Dendritic cell treated with granulocyte-macrophage colony-stimulating factor and Interleukin-4, amounts not matched to agents 40 ng/mL and 50 ng/mL, for 4 days (primary cell): ENCODE measurements at regions not wholly inside any gene's neighbourhood (a gene's known extent, or its start where the extent isn't known, plus 50 kb on each side); places are given as distances from the start of the nearest gene placed in this dataset.

ENCODE experiments used
- H3K27ac Mint-ChIP-seq: one replicate; pipeline ENCODE4 v1.8.0; 2022; ENCODE audit warnings: mild to moderate bottlenecking, mixed read lengths
- H3K27me3 Mint-ChIP-seq: one replicate; pipeline ENCODE4 v1.8.0; 2022; ENCODE audit warnings: mild to moderate bottlenecking, mixed read lengths
- H3K36me3 Mint-ChIP-seq: one replicate; pipeline ENCODE4 v1.8.0; 2022; ENCODE audit warnings: low read depth, mixed read lengths
- H3K4me1 Mint-ChIP-seq: one replicate; pipeline ENCODE4 v1.8.0; 2022; ENCODE audit warnings: low read depth, mixed read lengths
- H3K4me3 Mint-ChIP-seq: one replicate; pipeline ENCODE4 v1.8.0; 2022; ENCODE audit warnings: mild to moderate bottlenecking, moderate library complexity, mixed read lengths
- H3K9me3 Mint-ChIP-seq: one replicate; pipeline ENCODE4 v1.8.0; 2022; ENCODE audit warnings: mixed read lengths
- intact Hi-C: fragments of 100-400 bp; cut with micrococcal nuclease; formaldehyde crosslinking; loops from one replicate; pipeline ENCODE4 v1.15.0; 2022

DNA sequence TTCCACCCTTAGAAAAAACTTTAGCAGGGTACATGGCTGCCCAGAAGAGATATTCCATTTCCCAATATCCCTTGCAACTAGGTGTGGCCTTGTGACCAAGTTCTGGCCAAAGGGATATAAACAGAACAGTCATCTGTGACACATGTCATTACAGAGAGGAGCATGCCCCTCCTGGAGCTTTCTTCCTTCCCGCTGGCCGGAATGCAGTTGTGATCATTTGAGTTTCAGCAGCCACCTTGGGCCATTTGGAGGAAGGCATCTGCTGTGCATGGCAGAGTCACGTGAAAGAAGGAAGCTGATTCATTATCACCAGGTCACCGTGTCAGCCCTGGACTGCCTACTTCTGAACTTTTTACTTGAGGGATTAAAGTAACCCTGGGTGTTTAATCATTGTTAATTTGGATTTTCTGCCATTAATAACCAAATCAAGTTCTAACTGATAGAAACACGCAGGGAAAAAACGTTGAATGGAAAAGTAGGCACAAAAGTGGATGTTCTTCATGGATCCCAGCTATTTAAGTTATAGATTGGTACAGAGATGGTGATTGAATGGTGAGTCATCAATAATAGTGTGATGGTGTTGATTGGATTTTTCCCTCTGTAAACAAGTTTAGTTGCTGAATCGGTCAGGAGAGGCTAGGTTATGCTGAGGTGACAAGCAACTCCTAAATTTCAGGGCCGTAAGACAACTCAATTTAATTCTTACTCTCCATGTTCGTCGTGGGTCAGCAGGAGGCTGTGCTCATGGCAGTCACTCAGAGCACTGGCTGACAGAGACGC is 80.7 kb upstream of the CCDC167 start:
- Mint-ChIP-seq H3K4me1 (peaks cover 18% of the 10 kb centered on the region), H3K36me3 (no peaks in the 10 kb centered on the region), H3K9me3 (no peaks in the 10 kb centered on the region), H3K27me3 (peaks cover 25% of the 10 kb centered on the region), H3K4me3 (no peak overlapping the region), H3K27ac (no peak overlapping the region)
- intact Hi-C loops = no loop called here

DNA sequence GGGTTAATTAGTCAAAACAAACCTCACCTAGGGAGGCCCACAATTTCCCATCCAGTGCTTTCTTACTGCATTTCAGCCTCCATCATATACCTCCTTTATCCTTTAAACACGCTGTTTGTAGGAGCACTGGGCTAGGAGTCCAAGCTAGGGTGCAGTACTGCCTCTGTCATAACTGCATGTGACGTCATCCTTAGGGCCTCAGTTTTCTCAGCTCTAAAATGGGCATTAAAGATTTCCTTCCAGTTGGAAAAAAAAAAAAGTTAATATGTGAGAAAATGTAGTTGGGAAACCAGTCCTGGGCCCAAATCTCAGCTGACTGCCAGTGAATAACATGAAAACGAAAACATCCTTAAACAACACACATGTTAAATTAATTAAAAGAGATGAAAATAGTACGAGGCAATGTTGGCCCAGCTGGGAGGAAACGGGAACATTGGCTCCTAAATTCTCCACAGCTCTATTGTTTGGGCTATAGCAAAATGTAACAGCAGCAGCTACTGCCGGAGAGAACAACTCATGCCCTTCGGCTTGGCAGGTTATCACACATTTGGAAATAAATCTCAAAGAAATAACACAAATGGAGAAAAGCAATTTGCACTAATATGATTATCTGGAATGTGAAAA is 79.9 kb upstream of the CCDC167 start:
- intact Hi-C loops = no loop called here
- no peaks in the 10 kb centered on the region for H3K36me3 Mint-ChIP-seq
- H3K27ac Mint-ChIP-seq = no peak overlapping the region
- peaks cover 18% of the 10 kb centered on the region for H3K4me1 Mint-ChIP-seq
- H3K27me3 Mint-ChIP-seq = peaks cover 19% of the 10 kb centered on the region
- H3K9me3 Mint-ChIP-seq = no peaks in the 10 kb centered on the region
- H3K4me3 Mint-ChIP-seq = no peak overlapping the region

DNA sequence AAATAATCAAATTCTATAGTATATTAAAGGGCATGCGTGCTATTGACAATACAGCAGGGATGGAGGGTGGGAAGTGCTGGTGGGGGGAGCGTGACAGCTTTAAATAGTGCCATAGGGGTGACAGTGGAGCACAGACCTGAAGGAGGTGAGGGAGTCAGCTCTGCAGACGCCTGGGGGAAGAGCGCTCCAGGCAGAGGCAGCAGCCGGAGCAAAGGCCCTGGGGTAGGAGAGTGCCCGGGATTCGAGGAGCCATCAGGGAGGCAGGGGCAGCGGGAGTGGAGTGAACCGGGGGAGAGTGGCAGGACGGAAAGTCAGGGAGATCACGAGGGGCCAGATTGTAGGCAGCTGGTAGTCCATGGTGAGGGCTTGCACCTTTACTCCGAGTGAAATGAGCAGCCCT is 78.4 kb upstream of the CCDC167 start:
- intact Hi-C loops = no loop called here
- Mint-ChIP-seq H3K27me3 (peaks cover 9% of the 10 kb centered on the region), H3K4me3 (no peak overlapping the region), H3K27ac (no peak overlapping the region), H3K9me3 (no peaks in the 10 kb centered on the region), H3K4me1 (peaks cover 10% of the 10 kb centered on the region), H3K36me3 (no peaks in the 10 kb centered on the region)

DNA sequence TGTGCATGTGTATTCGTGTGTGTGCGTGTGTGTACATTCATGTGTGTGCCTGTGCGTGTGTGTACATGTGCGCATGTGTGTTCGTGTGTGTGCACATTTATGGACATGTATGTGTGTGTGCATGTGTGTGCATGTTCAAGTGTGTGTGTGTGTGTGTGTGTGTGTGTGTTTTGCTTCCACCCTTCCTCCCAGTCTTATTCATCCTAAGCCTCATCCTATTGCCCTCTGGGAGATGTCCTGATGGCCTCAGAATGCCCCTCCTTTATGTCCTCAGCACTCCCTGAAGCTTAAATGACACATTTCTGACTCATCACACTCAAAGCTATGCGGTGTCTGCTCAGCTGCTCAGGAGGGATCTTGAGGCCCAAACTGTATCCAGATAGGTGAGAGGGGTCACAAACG is 76.6 kb upstream of the CCDC167 start:
- intact Hi-C loops = no loop called here
- Mint-ChIP-seq H3K27me3 (peaks cover 11% of the 10 kb centered on the region), H3K4me1 (peaks cover 7% of the 10 kb centered on the region), H3K27ac (no peak overlapping the region), H3K4me3 (no peak overlapping the region), H3K9me3 (no peaks in the 10 kb centered on the region), H3K36me3 (no peaks in the 10 kb centered on the region)

DNA sequence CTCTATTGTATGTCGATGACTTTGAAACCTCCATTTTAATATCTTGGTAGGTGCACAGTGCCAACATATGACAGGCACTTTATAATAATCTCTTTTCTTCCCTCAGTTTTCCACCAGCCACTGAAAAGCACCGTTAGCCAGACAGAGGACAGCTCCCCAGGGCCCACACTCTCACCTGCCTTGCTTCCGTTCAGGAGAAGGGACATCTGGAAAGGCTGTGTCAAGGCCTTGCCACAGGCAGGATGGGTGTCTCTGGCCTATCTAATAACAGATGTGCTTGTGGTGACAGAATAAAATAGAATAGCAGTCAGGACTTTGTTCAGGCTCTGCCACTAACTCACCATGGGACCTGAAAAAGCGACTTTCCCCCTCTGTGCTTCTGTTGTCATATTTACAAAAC is 75.5 kb upstream of the CCDC167 start:
- peaks cover 5% of the 10 kb centered on the region for H3K4me1 Mint-ChIP-seq

DNA sequence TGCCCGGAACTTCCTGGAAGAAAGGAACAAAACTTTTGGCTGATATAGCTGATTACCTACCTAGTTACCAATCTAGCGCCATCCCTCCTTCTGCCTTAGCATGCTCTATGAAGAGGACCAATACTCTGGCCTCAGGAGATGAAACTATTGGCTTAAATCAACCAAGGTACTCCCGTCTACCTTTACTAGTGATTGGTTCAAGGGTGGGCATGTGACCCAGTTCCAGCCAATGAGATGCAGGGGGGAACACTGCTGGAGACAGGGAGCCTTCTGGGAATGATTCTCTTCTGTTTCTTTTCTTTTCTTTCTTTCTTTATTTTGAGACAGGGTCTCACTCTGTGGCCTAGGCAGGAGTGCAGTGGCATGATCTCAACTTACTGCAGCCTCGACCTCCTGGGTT is 72.6 kb upstream of the CCDC167 start:
- Mint-ChIP-seq H3K36me3 (no peaks in the 10 kb centered on the region), H3K4me1 (peaks cover 5% of the 10 kb centered on the region), H3K27ac (no peak overlapping the region), H3K4me3 (no peak overlapping the region), H3K9me3 (no peaks in the 10 kb centered on the region), H3K27me3 (peaks cover 21% of the 10 kb centered on the region)
- intact Hi-C loops = no loop called here

More for the DNA sequence above, 75.5 kb upstream of the CCDC167 start:
- Mint-ChIP-seq H3K36me3 (no peaks in the 10 kb centered on the region), H3K27ac (no peak overlapping the region), H3K4me3 (no peak overlapping the region), H3K27me3 (peaks cover 18% of the 10 kb centered on the region), H3K9me3 (no peaks in the 10 kb centered on the region)
- intact Hi-C loops = no loop called here

DNA sequence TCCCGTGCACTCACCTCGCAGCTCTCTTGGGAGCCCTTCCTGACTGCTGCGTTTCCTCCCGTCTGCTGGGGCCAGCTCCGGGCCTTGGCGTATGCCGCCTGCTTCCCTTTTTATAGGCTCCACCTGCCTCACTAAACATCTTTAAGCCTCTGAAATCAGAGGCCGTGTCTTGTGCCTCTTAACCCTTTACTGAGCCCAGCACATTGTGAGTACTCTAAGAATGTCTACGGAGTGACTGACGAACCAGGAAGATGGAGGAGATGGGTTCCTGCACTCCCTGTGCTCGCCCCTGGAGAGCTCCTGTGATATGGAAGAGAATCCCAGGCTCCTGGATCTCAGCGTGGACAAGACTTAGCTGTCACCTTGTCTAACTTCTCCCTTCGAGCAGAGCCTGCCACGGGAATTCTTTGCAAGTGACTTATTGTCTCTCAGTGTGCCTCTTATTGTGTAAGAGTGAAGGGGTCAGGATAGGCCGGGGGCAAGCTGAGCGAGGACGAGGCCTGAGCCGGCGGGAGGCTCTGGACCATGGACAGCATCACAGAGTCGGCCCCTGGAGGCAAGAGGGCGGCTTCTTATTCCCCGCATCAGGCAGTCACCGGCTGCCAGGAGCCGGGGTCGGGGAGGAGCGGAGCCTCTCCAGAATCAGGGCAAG is 70.9 kb upstream of the CCDC167 start:
- intact Hi-C loops = no loop called here
- H3K9me3 Mint-ChIP-seq = no peaks in the 10 kb centered on the region
- H3K4me3 Mint-ChIP-seq = no peak overlapping the region
- H3K27ac Mint-ChIP-seq = no peak overlapping the region
- no peaks in the 10 kb centered on the region for H3K36me3 Mint-ChIP-seq
- H3K4me1 Mint-ChIP-seq = peaks cover 5% of the 10 kb centered on the region
- peaks cover 38% of the 10 kb centered on the region for H3K27me3 Mint-ChIP-seq

DNA sequence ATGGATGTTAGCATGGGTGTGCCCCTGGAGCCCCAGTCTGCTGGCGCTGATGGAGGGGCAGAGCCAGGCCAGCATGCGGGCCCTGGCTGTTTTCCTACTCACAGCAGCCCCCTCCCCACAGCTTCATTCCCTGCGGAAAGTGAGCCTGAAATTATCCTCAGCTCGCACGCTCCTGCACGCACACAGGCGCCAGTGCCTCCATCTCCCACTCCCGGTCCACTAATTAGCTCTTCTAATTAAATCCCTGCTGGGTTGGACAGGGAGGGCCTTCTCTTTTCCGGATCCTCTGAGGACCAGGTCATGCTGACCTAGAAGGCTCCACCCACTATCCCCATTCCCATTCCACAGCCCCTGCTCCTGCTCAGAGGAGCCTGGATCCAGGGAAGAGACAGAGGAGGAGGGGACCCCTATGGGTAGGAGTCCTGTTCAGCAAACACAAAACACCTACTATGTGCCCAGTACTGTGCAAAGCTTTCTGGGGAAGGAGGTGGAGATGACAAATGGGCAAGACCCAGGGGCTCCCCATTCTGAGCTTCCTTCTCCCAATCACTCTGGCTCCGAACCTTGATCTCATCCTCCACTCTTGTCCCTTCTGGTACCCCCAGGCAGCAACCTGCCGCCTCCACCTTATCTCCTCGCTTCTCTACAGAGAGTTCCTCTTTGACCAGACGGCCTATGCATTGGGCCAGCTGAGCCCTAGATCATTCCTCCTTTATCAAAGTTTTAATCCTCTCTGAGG is 70.2 kb upstream of the CCDC167 start:
- no peak overlapping the region for H3K4me3 Mint-ChIP-seq
- H3K4me1 Mint-ChIP-seq = peaks cover 5% of the 10 kb centered on the region
- intact Hi-C loops = loop anchor here (5.0 kb wide), 1 partner anchor 243 kb away; no protein-coding TSS in a partner anchor
- no peak overlapping the region for H3K27ac Mint-ChIP-seq
- no peaks in the 10 kb centered on the region for H3K36me3 Mint-ChIP-seq
- H3K27me3 Mint-ChIP-seq = peaks cover 45% of the 10 kb centered on the region
- H3K9me3 Mint-ChIP-seq = no peaks in the 10 kb centered on the region

DNA sequence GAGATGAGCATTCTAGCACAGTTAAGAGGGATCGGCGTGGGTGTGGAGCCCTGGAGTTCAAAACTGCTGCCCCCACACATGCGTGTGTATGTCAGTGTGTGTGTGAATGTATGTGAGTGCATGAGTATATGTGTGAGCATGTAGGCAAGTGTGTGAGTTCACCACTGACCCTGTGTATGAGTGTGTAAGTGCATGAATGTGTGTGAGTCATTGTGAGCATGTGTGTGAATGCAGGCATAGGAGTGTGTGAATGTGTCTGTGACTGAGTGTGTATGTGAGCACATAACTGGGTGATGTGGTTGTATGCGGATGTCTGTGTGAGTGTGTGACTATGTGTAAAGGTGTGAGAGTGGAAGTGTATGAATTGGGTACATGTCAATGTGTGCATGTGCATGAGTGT is 69.6 kb upstream of the CCDC167 start:
- Mint-ChIP-seq H3K4me3 (no peak overlapping the region), H3K4me1 (peaks cover 5% of the 10 kb centered on the region), H3K27me3 (peaks cover 51% of the 10 kb centered on the region), H3K9me3 (no peaks in the 10 kb centered on the region), H3K27ac (no peak overlapping the region), H3K36me3 (no peaks in the 10 kb centered on the region)
- intact Hi-C loops = loop anchor here (5.0 kb wide), 1 partner anchor 242 kb away; no protein-coding TSS in a partner anchor

DNA sequence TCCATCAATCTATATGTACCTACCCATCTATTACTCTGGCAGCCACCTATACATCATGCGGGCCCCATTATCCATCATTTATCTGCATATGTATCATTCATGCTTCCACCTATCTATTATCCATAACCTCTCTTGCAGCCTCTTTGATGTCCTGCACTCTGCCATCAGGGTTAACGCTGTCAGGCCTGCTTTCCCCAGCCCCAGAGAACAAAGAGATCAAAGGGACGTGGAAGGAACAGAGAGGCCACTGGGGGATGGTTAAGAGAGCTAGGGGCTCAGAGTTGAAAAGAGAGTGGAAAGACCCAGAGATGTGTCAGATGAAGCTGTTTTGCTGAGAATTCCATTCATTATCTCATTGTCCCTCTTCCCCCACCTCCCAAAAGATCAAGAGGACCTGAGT is 67.3 kb upstream of the CCDC167 start:
- Mint-ChIP-seq H3K36me3 (no peaks in the 10 kb centered on the region), H3K4me1 (peaks cover 5% of the 10 kb centered on the region), H3K9me3 (no peaks in the 10 kb centered on the region), H3K27ac (no peak overlapping the region), H3K27me3 (peaks cover 60% of the 10 kb centered on the region), H3K4me3 (no peak overlapping the region)
- intact Hi-C loops = loop anchor here (1.0 to 5.0 kb wide), 2 partner anchors 83 to 240 kb away; no protein-coding TSS in a partner anchor

DNA sequence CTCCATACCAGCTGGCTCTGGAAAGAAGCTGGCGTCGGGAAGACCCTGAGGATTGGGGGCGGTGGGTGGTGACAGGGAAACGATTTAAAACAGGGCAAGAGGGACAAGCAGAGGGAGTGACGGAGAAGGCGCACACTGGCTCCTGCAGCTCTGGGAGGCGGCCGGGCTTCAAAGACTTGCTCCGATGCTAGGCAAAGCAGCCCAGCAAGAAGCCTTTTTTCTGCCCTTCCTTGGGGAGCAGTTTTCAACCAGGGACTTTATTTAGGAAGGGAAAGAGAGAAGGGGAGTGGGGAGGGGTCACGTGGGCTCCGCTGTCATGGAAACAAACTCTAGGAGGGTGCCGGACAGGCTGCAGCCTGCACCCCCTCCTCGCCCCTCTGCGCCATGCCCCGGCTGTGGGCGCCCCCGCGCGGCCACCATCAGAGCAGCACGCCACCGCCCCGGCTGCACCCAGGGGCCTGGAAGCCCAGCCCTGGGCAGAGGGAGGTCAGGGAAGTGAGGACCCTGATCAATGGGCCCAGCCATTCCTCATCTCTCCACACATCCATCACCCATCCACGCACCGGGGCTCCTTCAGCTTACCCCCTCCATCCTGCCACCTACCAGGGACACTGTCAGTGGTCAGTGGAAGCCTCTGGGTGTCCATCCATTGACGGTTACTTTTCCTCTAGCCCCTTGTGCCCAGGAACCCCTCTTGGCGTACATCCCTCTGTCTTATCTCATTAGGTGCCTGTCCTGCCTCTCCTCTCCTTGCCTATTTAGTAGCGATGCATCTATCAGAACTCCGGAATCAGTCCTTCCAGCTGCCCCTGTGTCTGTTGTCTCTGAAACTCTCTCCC is 66.6 kb upstream of the CCDC167 start:
- Mint-ChIP-seq H3K4me1 (peaks cover 5% of the 10 kb centered on the region), H3K4me3 (no peak overlapping the region), H3K27me3 (peaks cover 58% of the 10 kb centered on the region), H3K27ac (no peak overlapping the region), H3K36me3 (no peaks in the 10 kb centered on the region), H3K9me3 (no peaks in the 10 kb centered on the region)
- intact Hi-C loops = loop anchor here (1.0 to 5.0 kb wide), 2 partner anchors 82 to 239 kb away; no protein-coding TSS in a partner anchor

DNA sequence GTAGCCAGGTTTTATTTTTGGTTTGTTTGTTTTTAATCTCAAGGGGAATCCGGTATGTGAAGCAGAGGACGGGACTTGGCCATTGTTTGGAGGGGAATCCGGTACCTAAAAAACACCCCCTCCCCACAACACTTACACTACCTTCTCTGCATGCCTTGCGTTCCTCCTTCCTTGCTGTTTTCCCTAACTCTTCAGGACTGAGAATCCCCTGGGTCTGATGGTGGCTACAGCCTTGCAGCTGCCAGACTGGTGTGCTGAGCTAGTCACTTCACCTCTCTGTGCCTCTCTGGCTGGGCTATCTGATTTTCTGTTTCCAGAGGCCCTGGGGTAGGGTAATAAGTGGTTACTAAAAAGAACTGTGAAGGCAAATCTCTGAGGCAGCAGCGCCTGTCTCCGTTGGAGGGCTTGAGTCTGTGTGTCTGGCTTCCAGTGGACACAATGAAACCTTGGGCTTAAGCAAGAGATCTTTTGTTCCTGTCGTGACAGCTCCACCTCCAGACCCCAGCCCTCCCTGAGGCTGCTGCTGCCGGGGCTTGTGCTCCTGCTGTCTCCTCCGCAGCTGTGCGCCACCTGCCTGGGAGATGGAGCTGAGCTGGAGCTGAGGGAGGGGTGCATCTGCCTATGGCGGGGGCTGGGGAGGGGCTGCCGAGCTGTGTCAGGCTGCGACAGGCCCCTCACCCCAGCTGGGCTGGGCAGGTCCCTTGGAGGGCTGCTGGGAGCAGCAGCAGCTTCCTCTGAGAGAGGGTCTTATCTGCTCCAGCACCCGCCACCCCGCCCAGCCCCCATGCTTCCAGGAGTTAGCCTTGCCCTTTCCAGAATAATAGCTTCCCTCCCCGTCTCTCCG is 65.8 kb upstream of the CCDC167 start:
- intact Hi-C loops = loop anchor here (1.0 to 5.0 kb wide), 2 partner anchors 81 to 238 kb away; no protein-coding TSS in a partner anchor

More for the DNA sequence above, 65.8 kb upstream of the CCDC167 start:
- Mint-ChIP-seq H3K27me3 (peaks cover 58% of the 10 kb centered on the region), H3K4me1 (peaks cover 5% of the 10 kb centered on the region), H3K9me3 (no peaks in the 10 kb centered on the region), H3K27ac (no peak overlapping the region), H3K36me3 (no peaks in the 10 kb centered on the region), H3K4me3 (no peak overlapping the region)
